Thyroid gland (tissue), 4 donors: ENCODE measurements at regions not wholly inside any gene's neighbourhood (a gene's known extent, or its start where the extent isn't known, plus 50 kb on each side); places are given as distances from the start of the nearest gene placed in this dataset.
"Not testable (repeated sequence)": the region's sequence is repeated elsewhere in the genome, so short reads cannot be mapped to it uniquely, and the experiment has no call there.

Experiments used
- CTCF ChIP-seq, 6 experiments: fragments of 200-600 bp in 3 of 6; fragments of 450-650 bp in 3 of 6; sonication (generic) in 3 of 6; IDR thresholded peaks; one replicate each; pipeline ENCODE4 v1.5.1; 2016 to 2019; ENCODE audit warnings: antibody characterized with exemption in 6 of 6, mild to moderate bottlenecking in 2 of 6, inconsistent platforms in 1 of 6, moderate library complexity in 1 of 6
- POLR2A ChIP-seq, 2 donors: fragments of 450-650 bp; IDR thresholded peaks; one replicate each; pipeline ENCODE4 v1.6.1; 2017; ENCODE audit warnings: antibody characterized with exemption in 2 of 2, mild to moderate bottlenecking in 2 of 2, moderate library complexity in 1 of 2

DNA sequence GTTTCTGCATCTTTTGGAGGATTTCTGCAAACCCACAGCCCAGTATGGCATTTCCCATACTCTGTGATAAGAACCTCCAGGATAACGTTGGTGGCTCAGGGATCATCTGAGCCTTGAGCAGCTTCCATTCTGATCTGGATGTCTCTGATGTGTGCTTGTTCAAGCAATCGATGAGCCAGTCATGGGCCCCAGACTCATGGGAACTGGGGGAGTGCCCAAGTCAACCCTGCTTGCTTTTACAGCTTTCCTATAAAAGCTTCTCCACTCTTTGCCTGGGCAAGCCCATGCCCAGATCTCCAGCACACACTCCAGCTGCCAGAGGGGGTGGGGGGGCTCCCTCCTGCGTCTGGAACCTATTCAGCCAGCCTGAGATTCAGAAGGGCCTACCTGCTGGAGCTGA, 207.6 kb upstream of the PLGLB2 start:
- not testable (repeated sequence) for TF ChIP-seq CTCF, POLR2A (IDR thresholded peaks at IDR 0.05)
